WTC11 (cell line): ENCODE measurements at regions not wholly inside any gene's neighbourhood (a gene's known extent, or its start where the extent isn't known, plus 50 kb on each side); places are given as distances from the start of the nearest gene placed in this dataset.

Experiments
- ATF1 ChIP-seq: sonication (generic); formaldehyde crosslinking; IDR thresholded peaks from 2 replicates; pipeline ENCODE4 v1.8.1; 2023; ENCODE audit warnings: mild to moderate bottlenecking, moderate library complexity, missing genetic modification reagents
- CREM ChIP-seq: sonication (generic); formaldehyde crosslinking; IDR thresholded peaks from 2 replicates; pipeline ENCODE4 v1.8.1; 2022; ENCODE audit warnings: mild to moderate bottlenecking, missing genetic modification reagents, moderate library complexity
- EMX1 ChIP-seq: fragments of 250-450 bp; sonication (Bioruptor Pico); IDR thresholded peaks from 2 replicates; pipeline ENCODE4 v1.8.0; 2021; ENCODE audit warnings: mild to moderate bottlenecking
- GTF2I ChIP-seq: fragments of 250-450 bp; sonication (Bioruptor Pico); conservative IDR thresholded peaks from 2 replicates; pipeline ENCODE4 v1.4.0; 2021; ENCODE audit warnings: mild to moderate bottlenecking
- TF ChIP-seq, protein P1 (sequence below): sonication (generic); formaldehyde crosslinking; IDR thresholded peaks from 2 replicates; pipeline ENCODE4 v1.8.0; 2022; ENCODE audit warnings: mild to moderate bottlenecking, missing genetic modification reagents
- TF ChIP-seq, protein P2 (sequence below): fragments of 250-450 bp; sonication (Bioruptor Pico); IDR thresholded peaks from 2 replicates; pipeline ENCODE4 v2.1.2; 2022; ENCODE audit warnings: mild to moderate bottlenecking, moderate library complexity
- TF ChIP-seq, protein P3 (sequence below): fragments of 200-600 bp; IDR thresholded peaks from 2 replicates; pipeline ENCODE4 v1.8.0; 2022; ENCODE audit warnings: antibody characterized with exemption
- TF ChIP-seq, protein P4 (sequence below): sonication (generic); formaldehyde crosslinking; IDR thresholded peaks from 2 replicates; pipeline ENCODE4 v1.8.1; 2023; ENCODE audit warnings: mild to moderate bottlenecking, missing genetic modification reagents, borderline replicate concordance
- TF ChIP-seq, protein P5 (sequence below): sonication (generic); formaldehyde crosslinking; IDR thresholded peaks from 2 replicates; pipeline ENCODE4 v1.8.0; 2022; ENCODE audit warnings: mild to moderate bottlenecking, missing genetic modification reagents

DNA sequence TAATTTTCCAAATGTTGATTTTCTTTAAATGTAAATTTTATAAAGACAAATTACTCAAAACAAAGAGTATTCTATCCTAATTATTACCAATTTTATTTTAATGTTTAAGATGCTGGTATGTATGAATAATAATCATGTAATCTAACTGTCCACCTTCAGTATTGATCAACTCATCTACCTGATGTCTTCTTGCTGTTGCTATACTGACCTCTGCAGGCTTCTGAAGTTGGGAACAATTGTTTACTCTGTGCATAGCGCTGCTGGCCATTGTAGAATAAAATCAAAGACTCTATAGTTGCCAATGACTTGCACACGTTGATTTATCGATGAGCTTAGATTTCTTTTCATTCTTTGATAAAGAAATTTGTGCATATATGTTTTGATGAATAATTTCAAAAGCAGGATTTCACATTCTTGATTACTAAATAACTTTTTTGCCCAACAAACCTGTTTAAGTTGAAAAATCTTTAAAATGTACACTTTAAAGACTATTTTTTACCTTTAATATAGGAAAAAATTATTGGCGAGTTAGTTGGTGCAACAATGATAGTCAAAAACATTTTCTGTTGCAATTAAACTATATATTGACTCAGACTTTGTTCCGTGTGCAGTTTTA lies 282.3 kb downstream of the TFEC start:
- TF ChIP-seq, protein P1, sequence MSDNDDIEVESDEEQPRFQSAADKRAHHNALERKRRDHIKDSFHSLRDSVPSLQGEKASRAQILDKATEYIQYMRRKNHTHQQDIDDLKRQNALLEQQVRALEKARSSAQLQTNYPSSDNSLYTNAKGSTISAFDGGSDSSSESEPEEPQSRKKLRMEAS (CRISPR knock-in tag) = no peak
- TF ChIP-seq, protein P2, sequence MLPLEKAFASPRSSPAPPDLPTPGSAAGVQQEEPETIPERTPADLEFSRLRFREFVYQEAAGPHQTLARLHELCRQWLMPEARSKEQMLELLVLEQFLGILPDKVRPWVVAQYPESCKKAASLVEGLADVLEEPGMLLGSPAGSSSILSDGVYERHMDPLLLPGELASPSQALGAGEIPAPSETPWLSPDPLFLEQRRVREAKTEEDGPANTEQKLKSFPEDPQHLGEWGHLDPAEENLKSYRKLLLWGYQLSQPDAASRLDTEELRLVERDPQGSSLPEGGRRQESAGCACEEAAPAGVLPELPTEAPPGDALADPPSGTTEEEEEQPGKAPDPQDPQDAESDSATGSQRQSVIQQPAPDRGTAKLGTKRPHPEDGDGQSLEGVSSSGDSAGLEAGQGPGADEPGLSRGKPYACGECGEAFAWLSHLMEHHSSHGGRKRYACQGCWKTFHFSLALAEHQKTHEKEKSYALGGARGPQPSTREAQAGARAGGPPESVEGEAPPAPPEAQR = no peak
- TF ChIP-seq, protein P3, sequence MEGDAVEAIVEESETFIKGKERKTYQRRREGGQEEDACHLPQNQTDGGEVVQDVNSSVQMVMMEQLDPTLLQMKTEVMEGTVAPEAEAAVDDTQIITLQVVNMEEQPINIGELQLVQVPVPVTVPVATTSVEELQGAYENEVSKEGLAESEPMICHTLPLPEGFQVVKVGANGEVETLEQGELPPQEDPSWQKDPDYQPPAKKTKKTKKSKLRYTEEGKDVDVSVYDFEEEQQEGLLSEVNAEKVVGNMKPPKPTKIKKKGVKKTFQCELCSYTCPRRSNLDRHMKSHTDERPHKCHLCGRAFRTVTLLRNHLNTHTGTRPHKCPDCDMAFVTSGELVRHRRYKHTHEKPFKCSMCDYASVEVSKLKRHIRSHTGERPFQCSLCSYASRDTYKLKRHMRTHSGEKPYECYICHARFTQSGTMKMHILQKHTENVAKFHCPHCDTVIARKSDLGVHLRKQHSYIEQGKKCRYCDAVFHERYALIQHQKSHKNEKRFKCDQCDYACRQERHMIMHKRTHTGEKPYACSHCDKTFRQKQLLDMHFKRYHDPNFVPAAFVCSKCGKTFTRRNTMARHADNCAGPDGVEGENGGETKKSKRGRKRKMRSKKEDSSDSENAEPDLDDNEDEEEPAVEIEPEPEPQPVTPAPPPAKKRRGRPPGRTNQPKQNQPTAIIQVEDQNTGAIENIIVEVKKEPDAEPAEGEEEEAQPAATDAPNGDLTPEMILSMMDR = no peak
- no peak for TF ChIP-seq GTF2I
- TF ChIP-seq CREM (CRISPR knock-in tag) = no peak
- TF ChIP-seq EMX1 (CRISPR knock-in tag) = no peak
- TF ChIP-seq, protein P4, sequence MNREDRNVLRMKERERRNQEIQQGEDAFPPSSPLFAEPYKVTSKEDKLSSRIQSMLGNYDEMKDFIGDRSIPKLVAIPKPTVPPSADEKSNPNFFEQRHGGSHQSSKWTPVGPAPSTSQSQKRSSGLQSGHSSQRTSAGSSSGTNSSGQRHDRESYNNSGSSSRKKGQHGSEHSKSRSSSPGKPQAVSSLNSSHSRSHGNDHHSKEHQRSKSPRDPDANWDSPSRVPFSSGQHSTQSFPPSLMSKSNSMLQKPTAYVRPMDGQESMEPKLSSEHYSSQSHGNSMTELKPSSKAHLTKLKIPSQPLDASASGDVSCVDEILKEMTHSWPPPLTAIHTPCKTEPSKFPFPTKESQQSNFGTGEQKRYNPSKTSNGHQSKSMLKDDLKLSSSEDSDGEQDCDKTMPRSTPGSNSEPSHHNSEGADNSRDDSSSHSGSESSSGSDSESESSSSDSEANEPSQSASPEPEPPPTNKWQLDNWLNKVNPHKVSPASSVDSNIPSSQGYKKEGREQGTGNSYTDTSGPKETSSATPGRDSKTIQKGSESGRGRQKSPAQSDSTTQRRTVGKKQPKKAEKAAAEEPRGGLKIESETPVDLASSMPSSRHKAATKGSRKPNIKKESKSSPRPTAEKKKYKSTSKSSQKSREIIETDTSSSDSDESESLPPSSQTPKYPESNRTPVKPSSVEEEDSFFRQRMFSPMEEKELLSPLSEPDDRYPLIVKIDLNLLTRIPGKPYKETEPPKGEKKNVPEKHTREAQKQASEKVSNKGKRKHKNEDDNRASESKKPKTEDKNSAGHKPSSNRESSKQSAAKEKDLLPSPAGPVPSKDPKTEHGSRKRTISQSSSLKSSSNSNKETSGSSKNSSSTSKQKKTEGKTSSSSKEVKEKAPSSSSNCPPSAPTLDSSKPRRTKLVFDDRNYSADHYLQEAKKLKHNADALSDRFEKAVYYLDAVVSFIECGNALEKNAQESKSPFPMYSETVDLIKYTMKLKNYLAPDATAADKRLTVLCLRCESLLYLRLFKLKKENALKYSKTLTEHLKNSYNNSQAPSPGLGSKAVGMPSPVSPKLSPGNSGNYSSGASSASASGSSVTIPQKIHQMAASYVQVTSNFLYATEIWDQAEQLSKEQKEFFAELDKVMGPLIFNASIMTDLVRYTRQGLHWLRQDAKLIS (CRISPR knock-in tag) = no peak
- no peak for TF ChIP-seq ATF1 (CRISPR knock-in tag)
- TF ChIP-seq, protein P5, sequence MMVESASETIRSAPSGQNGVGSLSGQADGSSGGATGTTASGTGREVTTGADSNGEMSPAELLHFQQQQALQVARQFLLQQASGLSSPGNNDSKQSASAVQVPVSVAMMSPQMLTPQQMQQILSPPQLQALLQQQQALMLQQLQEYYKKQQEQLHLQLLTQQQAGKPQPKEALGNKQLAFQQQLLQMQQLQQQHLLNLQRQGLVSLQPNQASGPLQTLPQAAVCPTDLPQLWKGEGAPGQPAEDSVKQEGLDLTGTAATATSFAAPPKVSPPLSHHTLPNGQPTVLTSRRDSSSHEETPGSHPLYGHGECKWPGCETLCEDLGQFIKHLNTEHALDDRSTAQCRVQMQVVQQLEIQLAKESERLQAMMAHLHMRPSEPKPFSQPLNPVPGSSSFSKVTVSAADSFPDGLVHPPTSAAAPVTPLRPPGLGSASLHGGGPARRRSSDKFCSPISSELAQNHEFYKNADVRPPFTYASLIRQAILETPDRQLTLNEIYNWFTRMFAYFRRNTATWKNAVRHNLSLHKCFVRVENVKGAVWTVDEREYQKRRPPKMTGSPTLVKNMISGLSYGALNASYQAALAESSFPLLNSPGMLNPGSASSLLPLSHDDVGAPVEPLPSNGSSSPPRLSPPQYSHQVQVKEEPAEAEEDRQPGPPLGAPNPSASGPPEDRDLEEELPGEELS (CRISPR knock-in tag) = no peak
